Activated naive CD4-positive, alpha-beta T cell treated with anti-CD3 and anti-CD28 coated beads, Interleukin-2, amount 50 U/mL, for 16 hours (primary cell): ENCODE measurements at regions not wholly inside any gene's neighbourhood (a gene's known extent, or its start where the extent isn't known, plus 50 kb on each side); places are given as distances from the start of the nearest gene placed in this dataset.

Source experiments
- DNase-seq: peaks from one replicate; pipeline ENCODE4 v3.0.0-alpha.2; 2020

- no peak for DNase-seq
Observed at GRCh38 chr4:43351970-43352806, 459.7 kb downstream of the GRXCR1 start.

GRCh38 chr4:43352859-43353258 is 460.3 kb downstream of the GRXCR1 start:
- DNase-seq: no peak

- DNase-seq: no peak
Observed at GRCh38 chr4:43353552-43353951, 461.0 kb downstream of the GRXCR1 start.

- DNase-seq: no peak
Observed at GRCh38 chr4:43356786-43357185, 464.3 kb downstream of the GRXCR1 start.

- DNase-seq: no peak
Observed at GRCh38 chr4:43357252-43357974, 464.9 kb downstream of the GRXCR1 start.

- DNase-seq: no peak
Observed at GRCh38 chr4:43360296-43360695, 467.8 kb downstream of the GRXCR1 start.

GRCh38 chr4:43362875-43363636 is 470.5 kb downstream of the GRXCR1 start:
- DNase-seq: no peak

- DNase-seq: no peak
Observed at GRCh38 chr4:43369036-43369594, 476.6 kb downstream of the GRXCR1 start.

GRCh38 chr4:43373201-43373600 is 480.7 kb downstream of the GRXCR1 start:
- no peak for DNase-seq

- no peak for DNase-seq
Observed at GRCh38 chr4:43374216-43374751, 481.8 kb downstream of the GRXCR1 start.

GRCh38 chr4:43379016-43379415 is 486.5 kb downstream of the GRXCR1 start:
- DNase-seq: no peak

- DNase-seq: no peak
Observed at GRCh38 chr4:43380093-43380492, 487.6 kb downstream of the GRXCR1 start.

GRCh38 chr4:43391069-43391468 is 498.6 kb downstream of the GRXCR1 start:
- no peak for DNase-seq

- no peak for DNase-seq
Observed at GRCh38 chr4:43394976-43395375, 502.5 kb downstream of the GRXCR1 start.

GRCh38 chr4:43399726-43400125 is 507.2 kb downstream of the GRXCR1 start:
- no peak for DNase-seq

- no peak for DNase-seq
Observed at GRCh38 chr4:43402393-43402792, 509.9 kb downstream of the GRXCR1 start.

- no peak for DNase-seq
Observed at GRCh38 chr4:43410636-43411035, 518.1 kb downstream of the GRXCR1 start.

- no peak for DNase-seq
Observed at GRCh38 chr4:43411226-43411625, 518.7 kb downstream of the GRXCR1 start.

- no peak for DNase-seq
Observed at GRCh38 chr4:43423276-43423675, 530.8 kb downstream of the GRXCR1 start.

- DNase-seq: no peak
Observed at GRCh38 chr4:43425206-43425605, 532.7 kb downstream of the GRXCR1 start.

- DNase-seq: no peak
Observed at GRCh38 chr4:43435291-43435690, 542.8 kb downstream of the GRXCR1 start.

GRCh38 chr4:43452948-43453347 is 560.4 kb downstream of the GRXCR1 start:
- DNase-seq: no peak

GRCh38 chr4:43456383-43456782 is 563.9 kb downstream of the GRXCR1 start:
- DNase-seq: no peak
